Activated CD4-positive, alpha-beta T cell treated with anti-CD3 and anti-CD28 coated beads, Interleukin-2, amount 50 U/mL, for 1 hour (primary cell): ENCODE measurements at regions not wholly inside any gene's neighbourhood (a gene's known extent, or its start where the extent isn't known, plus 50 kb on each side); places are given as distances from the start of the nearest gene placed in this dataset.
"Not testable (repeated sequence)": the region's sequence is repeated elsewhere in the genome, so short reads cannot be mapped to it uniquely, and the experiment has no call there.

Experiments
- DNase-seq: peaks from one replicate; pipeline ENCODE4 v3.0.0-alpha.2; 2020

DNA sequence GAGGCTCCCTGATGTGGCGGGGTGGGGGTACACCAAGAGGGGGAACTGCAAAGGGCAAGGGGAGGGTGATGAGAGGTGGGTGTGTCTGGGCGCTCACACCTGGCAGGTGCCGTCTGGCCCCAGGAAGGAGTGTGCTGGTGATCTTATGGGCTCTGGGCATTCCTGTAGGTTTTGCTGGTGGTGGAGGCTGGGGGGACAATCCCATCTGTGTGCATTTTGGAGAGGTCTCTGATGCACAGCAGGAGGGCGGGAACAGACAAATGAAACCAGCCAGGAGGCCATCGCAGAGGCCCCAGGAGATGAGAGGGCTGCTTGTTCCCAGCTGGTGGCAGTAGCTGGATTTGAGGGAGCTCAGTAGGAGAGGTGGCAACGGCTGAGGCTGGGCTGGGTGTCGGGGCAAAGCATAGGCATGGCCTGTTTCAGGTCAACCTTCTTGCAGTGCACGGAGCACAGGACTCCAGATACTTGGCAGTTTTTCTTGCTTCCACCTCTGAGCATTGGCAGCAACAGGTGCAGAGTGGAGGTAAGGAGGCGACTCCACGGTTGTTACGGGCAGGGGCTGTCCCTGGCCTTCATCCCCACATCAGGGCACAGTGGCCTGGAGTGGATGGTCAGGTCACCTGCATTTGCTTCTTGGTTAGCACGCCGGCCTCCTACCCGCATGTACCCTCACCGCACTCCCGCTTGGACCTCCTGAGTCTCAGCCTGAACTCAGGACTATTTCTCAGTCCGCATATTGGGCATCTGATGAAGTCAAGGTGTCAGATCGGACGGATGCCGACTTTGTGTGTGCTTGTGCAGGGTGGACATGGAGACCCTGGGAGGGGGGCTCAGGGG, 194.2 kb upstream of the HDAC4 start:
- DNase-seq: no peak

DNA sequence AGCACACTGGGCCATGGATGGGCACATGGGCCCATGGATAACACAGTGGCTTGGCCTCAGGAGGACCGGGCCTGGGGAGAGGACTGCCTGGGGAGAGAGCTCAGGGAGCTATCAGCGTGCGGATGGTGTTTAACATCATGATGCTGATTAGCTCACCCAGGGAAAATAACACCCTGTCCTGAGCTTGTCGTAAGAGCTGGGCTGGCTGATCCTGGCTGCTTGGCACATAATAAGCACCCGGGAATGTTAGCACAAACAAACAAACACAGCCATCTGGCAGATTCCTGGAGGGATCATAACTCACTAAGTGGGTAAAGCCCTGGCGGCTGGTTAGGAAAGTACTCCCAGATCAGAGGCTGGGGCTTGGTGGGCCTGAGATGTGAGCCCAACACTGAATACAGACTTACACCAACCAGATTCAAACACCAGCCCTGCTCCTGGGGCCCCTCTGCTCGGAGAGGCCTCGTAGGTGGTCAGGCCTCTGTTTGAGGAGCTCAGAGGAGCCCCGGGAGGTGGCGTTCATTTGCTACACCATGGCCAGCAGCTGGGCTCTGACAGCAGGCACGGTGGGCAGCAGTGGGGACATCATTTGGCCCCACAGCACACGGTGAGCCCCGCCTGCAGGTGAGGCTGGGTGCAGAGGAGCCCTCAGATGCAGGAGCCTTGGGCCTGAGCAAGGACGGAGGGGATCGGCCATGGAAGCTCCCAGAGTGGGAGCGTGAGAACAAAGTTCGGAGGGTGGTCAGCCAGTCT, 193.4 kb upstream of the HDAC4 start:
- no peak for DNase-seq

DNA sequence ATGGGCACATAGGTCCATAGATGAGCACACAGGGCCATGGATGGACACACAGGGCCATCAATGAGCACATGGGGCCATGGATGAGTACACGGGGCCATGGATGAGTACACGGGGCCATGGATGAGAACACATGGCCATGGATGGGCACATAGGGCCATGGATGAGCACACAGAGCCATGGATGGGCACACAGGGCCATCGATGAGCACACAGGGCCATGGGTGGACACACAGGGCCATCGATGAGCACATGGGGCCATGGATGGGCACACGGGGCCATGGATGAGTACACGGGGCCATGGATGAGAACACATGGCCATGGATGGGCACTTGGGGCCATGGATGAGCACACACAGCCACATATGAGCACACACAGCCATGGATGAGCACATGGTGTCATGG, 192.6 kb upstream of the HDAC4 start:
- DNase-seq: no peak

DNA sequence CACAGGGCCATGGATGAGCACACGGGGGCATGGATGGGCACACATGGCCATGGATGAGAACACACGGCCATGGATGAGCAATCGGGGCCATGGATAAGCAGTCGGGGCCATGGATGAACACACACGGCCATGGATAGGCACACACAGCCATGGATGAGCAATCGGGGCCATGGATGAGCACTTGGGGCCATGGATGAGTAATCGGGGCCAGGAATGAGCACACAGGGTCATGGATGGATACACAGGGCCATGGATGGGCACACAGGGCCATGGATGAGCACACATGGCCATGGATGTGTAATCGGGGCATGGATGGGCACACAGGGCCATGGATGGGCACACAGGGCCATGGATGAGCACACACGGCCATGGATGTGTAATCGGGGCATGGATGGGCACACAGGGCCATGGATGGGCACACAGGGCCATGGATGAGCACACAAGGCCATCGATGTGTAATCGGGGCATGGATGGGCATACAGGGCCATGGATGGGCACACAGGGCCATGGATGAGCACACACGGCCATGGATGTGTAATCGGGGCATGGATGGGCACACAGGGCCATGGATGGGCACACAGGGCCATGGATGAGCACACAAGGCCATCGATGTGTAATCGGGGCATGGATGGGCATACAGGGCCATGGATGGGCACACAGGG, 191.9 kb upstream of the HDAC4 start:
- not testable (repeated sequence) for DNase-seq

DNA sequence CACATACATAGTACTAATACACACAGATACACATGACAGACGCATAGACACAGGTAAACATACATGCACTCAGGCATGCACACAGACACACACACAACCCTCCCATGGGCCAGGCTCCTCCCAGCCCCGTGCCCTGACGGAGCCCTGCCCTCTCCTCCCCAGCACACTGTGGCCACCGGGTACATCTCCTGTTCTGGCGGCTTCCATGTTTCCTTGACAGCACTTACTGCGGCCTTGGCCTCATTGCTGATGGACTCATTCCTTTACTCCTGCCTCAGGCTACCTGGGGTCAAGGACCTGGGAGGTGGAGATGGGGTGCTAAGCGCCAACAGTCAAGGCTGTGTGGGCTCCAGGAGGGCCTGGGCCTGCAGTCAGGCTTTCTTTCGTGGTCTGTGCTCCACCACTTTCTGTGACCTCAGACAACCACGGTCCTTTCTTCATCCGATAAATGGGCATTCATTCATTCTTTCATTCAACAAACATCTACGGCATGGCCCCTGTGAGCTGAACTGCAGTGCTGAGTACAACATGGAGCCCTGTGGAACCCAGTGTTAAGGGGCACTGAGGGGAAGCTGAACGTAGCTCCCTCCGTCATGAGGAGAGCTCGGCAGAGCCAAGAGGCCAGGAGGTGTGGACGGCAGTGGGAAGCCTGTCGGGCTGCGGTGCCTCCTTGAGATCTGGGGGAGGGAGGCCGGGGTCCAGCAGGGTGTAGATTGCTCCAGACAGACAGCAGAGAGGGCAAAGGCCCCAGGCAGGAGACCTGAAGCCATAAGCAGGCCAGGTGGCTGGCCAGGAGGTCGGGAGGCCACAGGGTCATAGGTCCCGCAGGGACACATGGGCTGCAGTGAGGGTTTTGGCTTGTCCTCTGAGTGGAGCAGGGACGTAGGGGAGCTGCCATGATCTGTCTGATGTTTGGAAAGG, 190.4 kb upstream of the HDAC4 start:
- no peak for DNase-seq

DNA sequence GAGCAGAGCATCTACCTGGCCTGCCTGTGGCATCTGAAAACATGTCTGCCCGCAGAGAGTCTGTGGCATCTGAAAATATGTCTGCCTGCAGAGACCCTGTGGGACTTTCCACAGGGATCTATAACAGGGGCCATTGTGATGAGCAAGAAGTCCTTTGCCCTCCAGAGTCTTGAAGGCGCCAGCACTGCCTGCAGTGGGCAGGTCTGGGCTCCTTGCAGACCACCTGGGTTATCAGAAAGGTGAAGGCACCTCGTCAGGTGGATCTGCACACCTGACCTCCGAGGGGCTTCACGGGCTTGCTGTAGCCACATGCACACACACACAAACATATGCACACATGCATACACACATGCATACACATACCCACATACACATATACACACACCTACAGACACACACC, 189.5 kb upstream of the HDAC4 start:
- DNase-seq: no peak

DNA sequence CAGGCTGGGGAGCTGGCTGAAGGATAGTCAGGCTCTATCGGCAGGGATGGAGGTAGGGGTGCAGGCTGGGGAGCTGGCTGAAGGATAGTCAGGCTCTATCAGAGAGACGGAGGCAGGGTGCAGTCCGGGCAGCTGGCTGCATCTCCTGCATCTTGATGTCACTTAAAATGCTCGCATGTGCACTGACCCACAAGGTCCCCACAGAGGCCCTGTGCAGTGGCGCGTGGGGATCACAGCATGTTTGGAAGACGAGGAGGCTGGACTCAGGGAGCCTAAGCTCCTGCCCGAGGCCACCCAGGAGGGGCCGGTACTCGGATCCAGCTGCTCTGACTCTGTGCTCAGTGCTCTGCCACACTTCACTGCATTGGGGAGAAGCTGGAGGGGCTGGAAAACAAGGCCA, 189.0 kb upstream of the HDAC4 start:
- no peak for DNase-seq

DNA sequence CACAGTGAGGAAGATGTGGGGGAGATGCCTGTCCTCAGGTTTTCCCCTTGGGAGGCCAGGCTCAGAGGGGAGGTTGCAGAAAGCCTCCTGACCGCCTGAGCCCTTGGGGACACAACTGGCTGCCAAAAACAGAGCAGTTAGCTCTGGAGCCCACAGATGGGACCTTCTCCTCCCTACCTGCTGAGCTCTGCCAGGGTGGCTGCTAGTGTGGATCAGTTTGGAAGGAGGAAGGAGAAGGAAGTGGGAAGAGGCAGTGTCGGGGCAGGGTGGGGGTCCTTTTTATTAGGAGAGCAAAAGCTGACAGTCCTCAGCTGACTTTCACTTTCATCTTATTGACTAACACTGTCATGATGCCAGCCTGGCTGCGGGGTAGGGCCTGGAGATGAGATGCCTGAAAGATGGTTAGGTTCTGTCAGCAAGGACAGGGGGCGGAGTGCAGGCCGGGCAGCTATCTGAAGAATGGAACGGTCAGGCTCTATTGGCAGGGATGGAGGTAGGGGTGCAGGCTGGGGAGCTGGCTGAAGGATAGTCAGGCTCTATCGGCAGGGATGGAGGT, 188.5 kb upstream of the HDAC4 start:
- no peak for DNase-seq

DNA sequence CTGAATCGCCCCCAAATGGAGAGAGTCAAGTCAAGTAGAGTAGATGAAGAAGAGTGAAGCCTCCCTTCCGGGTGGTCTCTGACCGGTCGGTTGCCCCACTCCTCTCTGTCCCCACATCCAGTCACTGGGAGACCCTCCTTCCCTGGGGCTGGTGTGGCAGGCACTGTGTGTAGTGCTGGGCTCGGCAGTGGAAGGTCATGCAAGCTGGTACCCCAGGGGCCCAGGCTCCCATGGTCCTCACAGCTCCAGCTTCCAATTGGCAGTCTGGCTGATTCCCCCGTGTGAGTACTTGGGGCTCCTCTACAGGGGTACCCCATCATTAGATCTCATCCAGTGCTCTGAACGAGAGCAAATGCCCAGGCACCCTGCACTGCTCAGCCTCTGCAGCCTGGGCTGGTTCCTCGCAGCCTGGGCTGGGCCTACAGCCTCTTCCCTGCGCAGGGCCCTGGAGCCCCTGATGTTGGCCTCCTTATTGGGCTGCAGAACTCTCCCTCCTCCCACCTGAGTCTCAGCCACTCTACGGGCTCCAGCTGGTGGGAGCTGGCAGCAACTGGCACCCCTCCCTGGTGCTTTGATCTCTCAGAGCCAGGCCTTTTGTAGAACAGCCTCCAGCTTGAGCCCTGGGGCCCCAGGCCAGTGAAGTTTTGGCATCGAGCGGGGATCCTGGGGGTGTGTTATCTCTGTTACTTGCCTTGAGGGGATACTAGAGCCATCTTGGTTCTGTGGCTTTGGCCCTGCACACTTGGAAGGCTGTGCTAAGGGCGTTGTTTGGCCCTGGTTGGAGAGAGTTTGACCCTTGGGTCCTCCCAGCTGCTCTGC, 187.8 kb upstream of the HDAC4 start:
- no peak for DNase-seq

DNA sequence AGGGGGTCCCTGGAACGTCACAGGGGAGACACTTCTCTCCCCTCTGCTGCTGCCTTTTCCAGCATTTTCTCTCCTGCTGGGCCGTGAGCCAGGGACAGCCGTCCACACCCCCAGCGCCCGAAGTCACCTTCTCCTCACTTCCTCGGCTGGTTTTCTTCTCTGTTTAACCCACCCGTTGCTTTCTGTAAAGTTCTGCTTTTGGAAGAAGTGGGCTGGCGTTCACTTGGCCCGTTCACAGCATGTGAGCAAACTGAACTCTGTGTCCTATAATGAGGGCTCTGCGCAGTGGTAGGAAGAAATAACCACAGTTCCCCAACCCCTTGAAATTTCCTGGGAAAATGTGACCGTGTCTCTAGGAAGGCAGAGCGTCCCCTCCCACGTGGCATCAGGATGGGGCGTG, 187.0 kb upstream of the HDAC4 start:
- no peak for DNase-seq

DNA sequence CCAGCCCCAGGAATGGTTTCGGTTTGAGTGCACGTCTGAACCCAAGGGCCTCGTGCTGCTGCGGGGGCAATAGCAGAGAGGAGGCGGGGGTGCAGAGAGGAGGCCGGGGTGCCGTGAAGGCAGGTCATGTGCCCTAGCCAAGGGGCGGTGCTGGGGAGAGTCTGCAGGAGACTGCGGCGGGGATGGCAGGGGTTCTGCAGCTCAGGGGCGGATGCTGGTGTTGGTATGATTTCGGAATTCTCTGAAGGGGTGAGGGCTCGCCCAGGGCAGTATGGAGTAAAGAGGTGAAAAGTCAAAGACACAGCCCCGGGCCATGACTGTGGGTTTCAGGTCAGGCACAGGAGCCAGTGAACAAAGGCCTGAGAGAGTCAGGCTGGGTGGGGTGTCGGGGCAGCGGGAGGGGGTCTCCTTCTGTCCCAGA, 186.5 kb upstream of the HDAC4 start:
- no peak for DNase-seq

DNA sequence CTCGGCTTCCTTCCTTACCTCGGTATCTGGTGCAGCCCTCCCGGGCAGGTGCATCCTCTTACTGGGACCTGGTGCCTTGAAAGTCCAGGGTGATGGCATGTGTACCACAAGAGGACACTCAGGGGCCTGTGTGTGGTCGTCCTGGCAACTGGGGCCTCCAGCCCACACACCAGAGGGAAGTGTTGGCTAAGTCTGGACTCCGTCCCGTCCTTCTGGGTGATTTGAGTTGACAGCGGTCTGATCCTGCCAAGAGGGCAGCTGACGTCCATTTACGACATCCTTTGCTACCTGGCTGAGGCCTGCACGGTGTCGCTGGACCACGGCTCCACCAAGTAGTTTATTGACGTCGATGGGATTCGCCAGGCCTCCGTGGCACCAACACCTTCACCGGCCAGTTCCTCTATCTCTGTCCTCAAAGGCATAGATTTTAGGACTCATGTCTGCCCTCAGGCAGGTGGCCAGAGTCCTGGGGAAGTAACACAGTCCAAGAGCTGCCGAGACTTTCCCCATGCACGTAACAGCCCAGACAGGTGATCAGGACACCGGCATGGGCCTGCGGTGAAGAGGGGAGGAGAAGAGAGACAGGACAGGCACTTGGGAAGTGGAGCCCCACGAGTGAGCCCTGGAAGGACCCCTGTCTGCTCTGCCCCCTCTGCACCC, 186.0 kb upstream of the HDAC4 start:
- DNase-seq: no peak

DNA sequence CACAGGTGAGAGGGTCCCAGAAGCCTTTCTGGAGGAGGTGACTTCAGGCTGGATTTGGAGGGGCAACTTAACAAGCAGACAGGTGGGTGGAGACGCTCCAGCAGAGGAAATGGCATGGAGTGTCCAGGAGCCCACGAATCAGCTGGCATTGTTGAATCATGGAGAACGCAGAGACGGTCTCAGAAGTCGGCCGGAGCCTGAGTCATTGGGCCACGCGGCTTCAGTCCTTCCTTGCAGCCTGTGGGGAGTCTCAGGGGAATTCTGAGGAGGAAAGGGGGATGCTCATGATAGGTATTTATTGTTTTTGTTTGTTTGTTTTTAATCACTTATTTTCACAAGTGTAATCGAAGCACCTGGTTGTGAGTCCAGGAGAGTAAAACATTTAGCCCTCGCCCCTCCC, 184.6 kb upstream of the HDAC4 start:
- no peak for DNase-seq

DNA sequence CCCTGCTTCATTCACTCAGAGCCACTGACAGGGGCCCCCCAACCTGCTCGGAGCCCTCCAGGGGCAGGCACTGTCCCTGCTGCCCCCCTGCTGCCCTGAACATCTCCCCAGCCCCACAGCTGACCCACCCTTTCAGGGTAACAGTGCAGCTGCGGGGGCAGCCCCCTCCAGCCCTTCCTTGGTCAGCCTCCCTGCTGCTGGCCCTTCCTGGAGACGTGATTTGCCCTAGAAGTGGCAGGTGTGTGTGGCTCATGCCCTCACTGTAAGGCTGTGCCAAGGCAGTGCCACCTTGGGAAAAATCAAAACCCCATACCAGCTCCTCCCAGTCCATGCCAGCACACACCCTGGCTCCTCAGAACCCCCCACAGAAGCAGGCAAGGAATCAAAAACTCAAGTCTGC, 184.2 kb upstream of the HDAC4 start:
- DNase-seq: no peak

DNA sequence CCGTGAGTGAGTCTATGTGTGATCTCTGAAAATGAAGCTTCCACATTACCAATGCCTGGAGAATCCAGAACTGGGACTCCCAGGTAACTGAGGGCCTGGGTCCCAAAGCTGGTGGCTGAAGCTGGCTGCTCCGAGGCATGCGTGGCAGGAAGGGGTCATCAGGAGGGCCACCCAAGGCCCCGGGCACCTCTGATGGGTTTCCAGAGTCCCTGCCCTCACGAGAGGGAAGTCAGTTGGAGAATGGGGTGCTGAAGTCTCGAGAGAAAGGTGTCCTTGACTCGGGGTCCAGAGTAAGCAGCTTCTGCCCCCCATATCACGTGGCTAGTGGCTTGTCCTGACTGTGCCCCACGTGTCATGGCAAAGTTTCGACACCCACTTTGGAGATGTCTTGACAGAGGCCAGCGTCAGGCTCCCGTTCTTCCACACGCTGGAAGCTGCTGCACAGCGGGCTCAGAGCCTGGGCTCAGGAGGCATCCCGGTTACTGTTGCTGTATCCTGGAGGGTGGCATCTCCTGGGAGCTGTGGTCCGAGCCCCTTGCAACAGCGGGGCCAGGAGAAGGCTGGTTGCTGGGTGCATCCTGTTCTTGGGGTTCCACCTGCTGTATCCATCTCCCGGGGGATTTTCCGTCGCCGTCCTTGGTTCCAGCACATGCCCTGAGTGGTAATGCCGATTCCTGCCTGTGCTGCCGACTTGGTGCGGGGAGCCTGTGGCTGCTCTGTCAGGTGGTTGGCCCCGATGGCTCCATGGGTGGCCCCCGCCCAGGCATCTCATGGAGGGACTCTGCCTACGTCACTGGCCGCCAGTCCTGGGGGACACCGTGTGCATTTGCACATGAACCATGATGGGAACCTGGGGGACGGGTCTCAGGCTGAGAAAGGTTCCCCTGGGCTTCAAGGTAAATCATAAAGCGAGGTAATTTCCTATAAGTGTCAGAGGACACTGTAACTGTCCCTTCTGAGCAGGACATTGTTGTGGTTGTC, 183.3 kb upstream of the HDAC4 start:
- no peak for DNase-seq

DNA sequence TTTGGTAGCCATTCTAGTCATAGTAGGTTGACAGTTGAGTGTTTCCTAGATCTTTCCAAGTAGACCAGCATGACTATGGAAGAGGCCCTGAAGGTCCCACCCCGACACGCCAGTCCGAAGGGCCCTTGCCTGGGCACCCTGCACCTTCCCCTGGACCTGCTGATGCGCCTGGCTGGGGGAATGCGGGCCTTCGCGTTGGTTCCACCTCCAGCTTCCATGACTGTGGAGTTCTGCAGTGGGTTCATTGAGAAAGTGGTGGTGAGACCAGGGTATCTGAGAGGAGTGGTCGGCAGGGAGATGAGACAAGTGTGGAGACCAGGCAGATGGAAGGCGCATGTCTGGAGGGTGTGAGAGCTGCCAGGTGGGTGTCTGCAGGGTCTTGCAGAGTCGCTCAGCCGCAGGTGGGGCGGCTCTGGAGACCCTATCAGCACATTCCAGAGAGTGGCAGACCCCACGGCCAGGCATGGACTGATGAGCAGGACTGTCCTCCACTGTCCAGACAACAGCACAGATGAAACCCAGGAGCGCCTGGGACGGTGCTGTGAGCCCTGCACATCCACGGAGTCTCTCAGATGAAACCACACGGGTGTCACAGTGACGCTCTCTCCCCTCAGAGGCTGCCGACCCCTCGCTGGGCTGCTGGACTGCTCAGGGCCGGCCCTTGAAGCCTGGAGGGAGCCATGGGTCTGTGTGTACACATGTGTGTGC, 182.5 kb upstream of the HDAC4 start:
- DNase-seq: no peak

DNA sequence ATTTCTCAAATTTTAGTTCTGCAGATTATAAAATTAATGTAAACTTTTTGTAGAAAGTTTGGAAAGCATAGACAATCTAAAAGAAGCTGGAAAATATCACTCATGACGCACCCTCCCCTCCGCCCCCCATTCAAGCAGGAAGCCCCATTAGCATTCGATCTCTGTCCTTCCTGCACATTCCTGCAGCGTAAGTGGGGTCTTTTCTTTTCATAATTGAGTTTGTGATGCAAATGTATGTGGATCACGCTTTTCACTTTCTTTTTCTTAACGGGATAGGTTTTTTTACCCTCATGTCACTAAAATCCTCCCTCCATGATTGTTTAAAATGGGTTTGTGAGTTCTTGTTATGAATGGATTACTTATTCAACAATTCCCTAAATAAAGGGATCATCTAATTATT, 181.7 kb upstream of the HDAC4 start:
- no peak for DNase-seq

DNA sequence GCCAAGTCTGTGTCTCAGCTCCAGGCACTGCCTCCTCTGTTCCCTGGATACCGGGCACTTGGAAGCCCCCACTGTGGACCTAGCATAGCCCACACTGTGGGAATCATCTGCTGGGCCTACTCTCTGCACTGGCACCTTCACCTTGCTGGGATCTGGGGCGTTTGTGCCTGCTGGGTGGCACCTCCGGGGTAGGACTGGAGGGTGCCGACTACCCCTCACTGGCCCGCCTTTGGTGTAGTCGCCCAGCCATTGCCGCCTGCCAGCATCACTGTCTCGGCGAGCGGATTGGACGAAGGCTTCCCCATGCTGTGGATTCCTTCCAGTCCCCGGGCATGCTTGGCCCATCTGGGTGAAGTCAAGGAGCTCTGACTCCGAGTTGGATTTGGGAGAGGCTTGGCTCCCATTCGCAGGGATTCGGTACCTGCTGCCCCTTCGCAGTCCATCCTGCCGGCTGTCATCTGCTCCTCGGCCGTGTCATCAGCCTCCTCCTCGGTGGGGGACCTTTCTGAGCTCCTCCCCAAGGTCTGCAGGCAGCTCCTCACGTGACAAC, 180.6 kb upstream of the HDAC4 start:
- DNase-seq: no peak

DNA sequence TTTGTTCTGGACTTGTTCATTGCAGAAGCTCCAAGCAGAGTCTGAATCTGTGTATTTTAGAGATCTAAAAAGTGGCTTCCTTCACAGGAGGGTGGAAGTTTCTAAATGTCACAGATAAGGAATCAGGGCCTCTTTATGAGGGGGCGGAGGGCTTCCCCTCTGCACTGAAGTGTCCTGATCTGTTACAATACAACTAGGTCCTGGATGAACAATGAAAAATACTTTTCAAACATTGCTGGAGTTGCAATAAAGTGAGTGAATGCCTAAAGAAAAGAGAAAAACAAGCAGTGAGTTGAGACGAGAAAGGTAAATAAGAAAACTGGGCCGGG, 179.3 kb upstream of the HDAC4 start:
- DNase-seq: no peak
